Mammary epithelial cell (primary cell): ENCODE measurements at regions not wholly inside any gene's neighbourhood (a gene's known extent, or its start where the extent isn't known, plus 50 kb on each side); places are given as distances from the start of the nearest gene placed in this dataset.

ENCODE experiments used
- EZH2 ChIP-seq: IDR thresholded peaks from 2 replicates; pipeline ENCODE4 v1.6.1; 2012; ENCODE audit warnings: low read length, inconsistent platforms, borderline replicate concordance
- TF ChIP-seq, protein P1 (sequence below), 2 donors: IDR thresholded peaks in 1 of 2; conservative IDR thresholded peaks in 1 of 2; 2 replicates each; pipeline ENCODE4 v1.5.1; 2011 to 2012; ENCODE audit warnings: inconsistent platforms in 2 of 2, low read length in 2 of 2, mild to moderate bottlenecking in 2 of 2, control low read depth in 1 of 2, low read depth in 1 of 2; ENCODE audit not compliant: insufficient read depth in 1 of 2; ENCODE audit errors: extremely low read depth in 1 of 2

GRCh38 chr1:25003000-25003399 is 72.9 kb upstream of the RUNX3 start:
- TF ChIP-seq, protein P1, sequence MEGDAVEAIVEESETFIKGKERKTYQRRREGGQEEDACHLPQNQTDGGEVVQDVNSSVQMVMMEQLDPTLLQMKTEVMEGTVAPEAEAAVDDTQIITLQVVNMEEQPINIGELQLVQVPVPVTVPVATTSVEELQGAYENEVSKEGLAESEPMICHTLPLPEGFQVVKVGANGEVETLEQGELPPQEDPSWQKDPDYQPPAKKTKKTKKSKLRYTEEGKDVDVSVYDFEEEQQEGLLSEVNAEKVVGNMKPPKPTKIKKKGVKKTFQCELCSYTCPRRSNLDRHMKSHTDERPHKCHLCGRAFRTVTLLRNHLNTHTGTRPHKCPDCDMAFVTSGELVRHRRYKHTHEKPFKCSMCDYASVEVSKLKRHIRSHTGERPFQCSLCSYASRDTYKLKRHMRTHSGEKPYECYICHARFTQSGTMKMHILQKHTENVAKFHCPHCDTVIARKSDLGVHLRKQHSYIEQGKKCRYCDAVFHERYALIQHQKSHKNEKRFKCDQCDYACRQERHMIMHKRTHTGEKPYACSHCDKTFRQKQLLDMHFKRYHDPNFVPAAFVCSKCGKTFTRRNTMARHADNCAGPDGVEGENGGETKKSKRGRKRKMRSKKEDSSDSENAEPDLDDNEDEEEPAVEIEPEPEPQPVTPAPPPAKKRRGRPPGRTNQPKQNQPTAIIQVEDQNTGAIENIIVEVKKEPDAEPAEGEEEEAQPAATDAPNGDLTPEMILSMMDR (conservative IDR thresholded peaks at IDR 0.05 in 1 of 2, IDR thresholded peaks at IDR 0.05 in 1 of 2; ENCODE audit: extremely low read depth in 1 of 2, insufficient read depth in 1 of 2, low read depth in 1 of 2, low read length in 2 of 2), result no peak
- no peak for TF ChIP-seq EZH2
